GM19455 (cell line): ENCODE measurements at regions not wholly inside any gene's neighbourhood (a gene's known extent, or its start where the extent isn't known, plus 50 kb on each side); places are given as distances from the start of the nearest gene placed in this dataset.

Experiments
- ATAC-seq: cut with Tn5 transposase; IDR thresholded peaks from one replicate; pipeline ENCODE4 v1.9.1; 2021; ENCODE audit not compliant: unreplicated experiment

GRCh38 chr5:167953151-167953798, 338.2 kb upstream of the WWC1 start:
- no peak for ATAC-seq

DNA sequence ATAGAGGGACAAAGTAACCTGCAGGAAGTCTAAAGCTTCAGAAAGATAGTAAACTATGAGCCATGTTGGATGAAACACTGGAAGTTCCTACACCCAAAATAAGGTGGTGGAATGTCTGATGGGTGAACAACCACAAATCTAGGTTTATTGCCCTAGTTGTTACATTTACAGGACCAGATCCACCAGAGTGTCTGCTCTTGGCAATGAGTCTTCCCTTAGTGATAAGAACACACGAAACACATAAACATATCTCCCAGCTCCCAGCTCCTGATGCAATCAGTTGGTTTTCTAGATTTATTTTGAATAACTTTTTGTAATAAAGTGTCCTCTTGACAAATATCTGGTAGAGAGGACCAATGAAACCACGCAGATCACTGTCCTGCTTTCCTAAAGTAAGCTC, 329.7 kb upstream of the WWC1 start:
- ATAC-seq: no peak

GRCh38 chr5:167964529-167964928, 326.9 kb upstream of the WWC1 start:
- no peak for ATAC-seq

DNA sequence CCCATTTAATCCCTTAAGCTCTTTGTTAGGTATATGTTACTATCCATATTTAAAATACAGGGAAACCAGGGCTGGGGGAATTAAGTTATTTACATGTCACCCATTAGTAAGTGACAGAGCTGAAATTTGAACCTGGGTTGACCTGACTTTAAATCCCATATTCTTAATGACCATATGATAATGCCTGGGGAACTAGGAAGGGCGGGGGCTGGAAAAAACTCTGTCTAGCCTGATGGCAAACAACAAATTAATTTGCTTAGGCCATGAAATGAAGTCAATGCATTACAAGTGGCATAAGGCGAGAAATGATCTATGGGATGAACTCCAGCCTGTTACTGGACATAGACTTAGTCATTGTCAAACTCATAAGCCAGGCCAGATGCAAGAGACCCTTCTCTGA, 325.7 kb upstream of the WWC1 start:
- ATAC-seq: no peak

DNA sequence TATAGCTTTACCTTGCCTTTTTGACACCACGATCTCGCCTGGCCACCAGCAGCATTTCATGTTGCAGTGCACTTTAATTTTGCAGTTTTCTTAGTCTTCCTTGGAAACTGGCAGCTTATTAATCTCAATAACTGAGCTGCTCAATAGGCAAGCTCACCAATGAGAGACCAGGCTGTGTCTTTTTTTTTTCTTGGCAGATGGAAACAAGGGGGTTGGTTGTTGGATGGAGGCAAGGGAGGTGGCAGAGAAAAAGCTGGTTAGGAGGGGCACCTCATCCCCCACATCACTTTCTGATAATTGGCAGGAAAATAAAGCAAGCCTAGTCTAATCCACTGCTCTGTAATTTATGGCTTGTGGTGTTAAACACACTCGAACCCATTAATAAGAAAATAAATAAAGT, 324.5 kb upstream of the WWC1 start:
- ATAC-seq: no peak

DNA sequence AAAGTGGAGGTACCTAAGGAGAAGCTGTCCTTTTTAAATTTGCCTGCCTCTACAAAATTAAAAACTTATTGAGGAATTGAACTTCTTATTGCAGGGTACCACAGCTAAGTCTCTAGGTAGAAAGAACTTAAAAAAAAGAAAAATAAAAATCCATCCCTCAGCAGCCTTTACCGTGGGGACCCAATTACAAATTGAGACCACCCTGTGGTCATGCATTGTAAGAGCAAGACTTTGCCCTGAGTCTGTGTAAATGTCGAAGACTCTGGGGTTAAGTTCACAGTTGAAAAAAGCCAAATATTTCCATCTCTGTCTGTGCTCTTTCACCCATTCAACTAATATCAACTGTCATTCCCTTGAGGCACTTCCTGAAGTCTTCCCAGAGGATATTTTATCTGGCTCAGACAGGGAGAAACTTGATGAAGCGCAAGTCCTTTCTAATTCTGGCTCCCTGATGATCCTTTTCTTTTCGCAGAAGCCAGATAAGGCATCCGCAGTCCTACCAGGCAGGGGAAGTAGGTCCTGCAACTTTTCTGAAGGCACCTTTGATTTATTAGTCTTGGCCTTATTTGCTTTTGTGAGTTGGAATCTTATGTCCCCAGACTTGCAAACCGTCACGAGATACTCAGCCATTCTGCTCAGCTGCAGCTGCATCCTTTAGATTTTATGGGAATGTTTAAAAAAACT, 323.8 kb upstream of the WWC1 start:
- ATAC-seq: no peak

DNA sequence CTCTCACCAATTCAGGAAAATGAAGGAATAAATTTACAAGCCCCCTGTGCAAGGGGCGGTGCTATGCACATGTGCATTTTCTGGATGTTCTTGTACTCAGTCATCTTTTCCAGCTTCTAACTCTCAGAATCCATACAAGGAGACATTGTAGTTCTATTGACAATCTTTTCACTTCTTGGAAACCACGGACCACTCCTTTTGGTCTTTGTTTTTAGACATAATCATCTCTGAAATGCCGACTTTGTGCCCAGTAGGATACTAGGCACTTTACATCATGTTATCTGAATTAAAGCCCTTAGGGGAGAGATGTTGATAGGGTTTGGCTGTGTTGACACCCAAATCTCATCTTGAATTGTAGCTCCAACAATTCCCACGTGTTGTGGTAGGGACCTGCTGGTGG, 322.6 kb upstream of the WWC1 start:
- no peak for ATAC-seq

GRCh38 chr5:167969998-167970397, 321.4 kb upstream of the WWC1 start:
- no peak for ATAC-seq

DNA sequence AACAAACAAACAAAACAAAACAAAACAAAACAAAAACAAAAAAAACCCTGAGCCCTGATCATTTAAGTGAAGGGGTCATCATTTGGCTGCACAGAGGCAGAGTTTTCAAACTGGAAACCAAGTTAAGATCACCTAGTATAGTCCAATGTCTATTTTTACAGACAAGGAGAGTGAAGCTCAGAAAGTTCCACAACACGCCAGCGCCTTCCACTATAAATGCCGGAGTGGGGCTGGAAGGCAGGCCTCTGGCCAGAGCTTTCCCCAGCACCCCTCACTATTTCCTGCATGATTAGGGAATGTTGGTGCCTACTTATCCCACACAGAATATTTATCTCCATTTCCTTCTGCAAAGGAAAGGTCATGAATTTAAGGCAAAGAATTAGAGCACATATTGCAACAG, 319.7 kb upstream of the WWC1 start:
- ATAC-seq: no peak

- no peak for ATAC-seq
Measured at GRCh38 chr5:167973126-167973525, 318.3 kb upstream of the WWC1 start.

- no peak for ATAC-seq
Measured at GRCh38 chr5:167984951-167985350, 306.5 kb upstream of the WWC1 start.

DNA sequence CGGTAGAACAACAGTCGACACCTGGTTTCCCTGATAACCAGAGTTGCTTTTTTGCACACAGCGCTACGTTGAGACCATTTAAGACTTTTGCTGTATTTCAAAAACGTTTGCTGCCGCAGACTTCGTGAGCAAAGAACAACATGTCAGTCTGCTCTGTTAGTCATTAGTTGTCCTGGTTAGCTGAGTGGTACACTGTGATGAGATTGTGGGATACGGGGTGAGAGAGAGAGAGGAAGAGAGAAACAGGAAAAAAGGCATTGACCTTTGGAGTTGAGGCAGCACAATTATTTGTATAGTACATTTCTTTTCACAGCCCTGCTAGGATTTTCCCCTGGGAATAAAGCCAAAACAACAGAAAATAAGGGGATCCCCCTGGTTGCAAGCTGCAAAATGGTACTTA, 306.1 kb upstream of the WWC1 start:
- no peak for ATAC-seq

- no peak for ATAC-seq
Measured at GRCh38 chr5:167987490-167988280, 303.8 kb upstream of the WWC1 start.

DNA sequence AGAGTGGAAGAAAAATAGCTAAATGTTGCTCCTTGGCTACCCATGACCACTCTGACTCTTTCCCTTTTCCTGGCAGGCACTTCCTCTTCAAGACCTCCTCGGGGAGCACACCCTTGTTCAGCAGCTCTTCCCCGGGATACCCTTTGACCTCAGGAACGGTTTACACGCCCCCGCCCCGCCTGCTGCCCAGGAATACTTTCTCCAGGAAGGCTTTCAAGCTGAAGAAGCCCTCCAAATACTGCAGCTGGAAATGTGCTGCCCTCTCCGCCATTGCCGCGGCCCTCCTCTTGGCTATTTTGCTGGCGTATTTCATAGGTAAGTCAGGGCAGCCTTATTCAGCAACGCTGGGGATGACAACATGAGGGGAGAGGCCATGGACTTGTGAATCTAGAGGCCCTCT, 298.6 kb upstream of the WWC1 start:
- ATAC-seq: no peak

GRCh38 chr5:167993771-167994170, 297.7 kb upstream of the WWC1 start:
- no peak for ATAC-seq

DNA sequence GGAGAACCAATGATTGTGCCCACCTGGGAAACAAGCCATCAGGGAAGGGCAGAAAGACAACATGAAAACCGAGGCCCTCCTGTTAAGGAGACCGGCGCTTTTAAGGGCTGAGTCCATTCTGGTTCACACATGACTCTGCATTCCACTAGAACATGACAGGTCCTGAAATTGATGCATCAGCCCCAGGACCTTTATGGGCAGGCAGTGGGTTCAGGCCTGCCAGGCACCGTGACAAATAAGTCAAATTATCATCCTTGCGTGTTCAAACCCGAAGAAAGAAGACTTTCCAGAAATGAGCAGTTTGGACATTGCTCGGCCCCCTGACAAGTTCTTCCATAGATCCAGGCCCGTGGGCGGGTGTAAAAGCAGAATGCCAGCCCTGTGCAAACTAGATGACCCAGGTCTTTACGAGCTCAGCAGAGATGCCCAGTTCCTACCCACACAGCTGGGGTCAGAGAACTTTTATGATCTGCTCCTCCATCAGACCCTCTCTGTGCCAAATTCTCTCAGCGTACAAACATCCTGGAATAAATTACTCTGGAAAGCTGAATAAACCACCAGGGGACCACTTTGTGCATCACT, 295.5 kb upstream of the WWC1 start:
- ATAC-seq: no peak

GRCh38 chr5:167998148-167998767, 293.2 kb upstream of the WWC1 start:
- ATAC-seq: no peak

DNA sequence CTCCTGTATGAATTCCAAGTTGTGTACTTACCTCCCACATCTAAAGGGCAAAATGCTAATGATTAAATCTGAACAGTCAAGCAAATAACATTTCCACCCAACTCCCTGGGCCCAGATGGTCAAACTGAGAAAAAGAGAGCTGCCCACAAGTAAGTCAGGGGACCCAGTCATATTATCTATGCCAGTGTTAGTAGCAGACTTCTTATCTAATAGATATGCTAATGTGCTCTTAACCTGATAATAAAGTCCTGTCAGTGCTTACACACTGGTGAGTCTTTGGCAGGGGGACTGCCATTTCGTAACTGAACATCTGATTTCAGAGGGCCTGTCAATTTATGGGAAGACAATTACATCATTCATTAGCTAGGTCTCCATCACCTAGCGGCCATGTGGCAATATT, 292.3 kb upstream of the WWC1 start:
- ATAC-seq: no peak

DNA sequence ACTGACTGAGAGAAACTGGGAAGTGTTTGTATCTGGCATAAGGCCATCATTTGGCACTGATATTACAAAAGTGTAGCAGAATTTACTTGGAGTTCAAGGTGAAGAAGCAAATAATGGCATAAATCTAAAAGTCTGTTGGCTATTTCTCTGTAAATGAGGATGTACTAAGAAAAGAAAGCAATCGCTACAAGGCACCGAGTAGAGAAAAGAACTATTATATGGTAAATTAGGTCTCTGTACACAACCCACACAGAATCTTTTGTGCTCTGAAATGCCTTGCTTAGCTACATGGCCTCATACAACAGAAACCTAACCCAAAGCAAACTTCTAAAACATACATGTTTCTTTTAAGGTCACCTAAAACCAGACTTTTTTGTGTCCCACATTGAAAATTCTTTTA, 290.1 kb upstream of the WWC1 start:
- no peak for ATAC-seq

DNA sequence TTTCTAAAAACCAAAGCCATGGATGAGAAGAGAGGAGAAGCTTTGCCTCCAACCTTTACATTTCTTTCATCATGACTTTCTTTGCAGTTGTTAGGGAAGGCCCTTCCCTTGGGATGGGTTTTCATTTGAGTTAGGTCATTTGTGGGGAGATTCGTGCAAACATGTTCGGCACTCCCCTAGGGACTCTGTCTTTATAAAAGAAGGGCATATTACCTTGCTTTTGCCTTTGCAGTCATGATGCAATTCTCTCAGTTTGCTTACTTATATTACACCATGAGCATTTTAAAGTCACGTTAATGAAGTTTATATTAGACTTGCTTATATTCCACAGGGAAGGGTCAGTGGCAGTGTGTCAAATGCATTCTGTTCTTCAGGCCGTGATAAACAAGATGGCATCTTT, 289.3 kb upstream of the WWC1 start:
- ATAC-seq: no peak

- no peak for ATAC-seq
Measured at GRCh38 chr5:168005093-168005492, 286.4 kb upstream of the WWC1 start.
